ENCODE measurements at regions not wholly inside any gene's neighbourhood (a gene's known extent, or its start where the extent isn't known, plus 50 kb on each side); places are given as distances from the start of the nearest gene placed in this dataset.

DNA sequence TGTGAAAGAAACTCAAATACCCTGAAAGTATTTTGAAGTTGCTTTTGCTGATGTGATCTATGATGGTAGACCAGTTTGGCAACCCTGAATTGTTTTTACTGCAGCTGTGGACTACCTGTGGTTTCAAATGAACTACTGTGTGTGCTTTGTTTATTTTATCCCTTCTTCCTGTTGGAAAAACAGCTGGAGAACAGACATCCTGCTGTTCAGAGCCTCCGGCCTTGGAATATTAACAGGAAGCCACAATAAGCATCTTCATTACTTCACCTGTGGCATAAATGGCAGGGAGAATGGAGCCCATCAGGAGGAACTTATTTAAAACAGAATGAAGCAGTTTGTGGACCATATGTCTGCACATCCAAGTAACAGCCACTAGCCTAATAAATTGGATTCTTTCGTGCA is 104.8 kb downstream of the DUSP6 start:
- TF ChIP-seq, protein P1, sequence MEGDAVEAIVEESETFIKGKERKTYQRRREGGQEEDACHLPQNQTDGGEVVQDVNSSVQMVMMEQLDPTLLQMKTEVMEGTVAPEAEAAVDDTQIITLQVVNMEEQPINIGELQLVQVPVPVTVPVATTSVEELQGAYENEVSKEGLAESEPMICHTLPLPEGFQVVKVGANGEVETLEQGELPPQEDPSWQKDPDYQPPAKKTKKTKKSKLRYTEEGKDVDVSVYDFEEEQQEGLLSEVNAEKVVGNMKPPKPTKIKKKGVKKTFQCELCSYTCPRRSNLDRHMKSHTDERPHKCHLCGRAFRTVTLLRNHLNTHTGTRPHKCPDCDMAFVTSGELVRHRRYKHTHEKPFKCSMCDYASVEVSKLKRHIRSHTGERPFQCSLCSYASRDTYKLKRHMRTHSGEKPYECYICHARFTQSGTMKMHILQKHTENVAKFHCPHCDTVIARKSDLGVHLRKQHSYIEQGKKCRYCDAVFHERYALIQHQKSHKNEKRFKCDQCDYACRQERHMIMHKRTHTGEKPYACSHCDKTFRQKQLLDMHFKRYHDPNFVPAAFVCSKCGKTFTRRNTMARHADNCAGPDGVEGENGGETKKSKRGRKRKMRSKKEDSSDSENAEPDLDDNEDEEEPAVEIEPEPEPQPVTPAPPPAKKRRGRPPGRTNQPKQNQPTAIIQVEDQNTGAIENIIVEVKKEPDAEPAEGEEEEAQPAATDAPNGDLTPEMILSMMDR (IDR thresholded peaks at IDR 0.05): no peak
- TF ChIP-seq EZH2 (IDR thresholded peaks at IDR 0.05) (no peak), EZH2phosphoT487 (IDR thresholded peaks at IDR 0.05) (no peak)
